HCT116 (cell line): ENCODE measurements at regions not wholly inside any gene's neighbourhood (a gene's known extent, or its start where the extent isn't known, plus 50 kb on each side); places are given as distances from the start of the nearest gene placed in this dataset.

Experiments used
- EGR1 ChIP-seq: IDR thresholded peaks from 2 replicates; pipeline ENCODE4 v1.6.1; 2012; ENCODE audit warnings: low read depth
- EZH2 ChIP-seq: fragments of 200-600 bp; sonication (generic); IDR thresholded peaks from 2 replicates; pipeline ENCODE4 v1.6.1; 2017; ENCODE audit warnings: antibody characterized with exemption, mixed run types
- EZH2phosphoT487 ChIP-seq: fragments of 200-600 bp; IDR thresholded peaks from 2 replicates; pipeline ENCODE4 v1.6.1; 2018; ENCODE audit warnings: antibody characterized with exemption, borderline replicate concordance
- POLR2A ChIP-seq: IDR thresholded peaks from 2 replicates; pipeline ENCODE4 v1.7.0; 2011; ENCODE audit warnings: borderline replicate concordance; ENCODE audit not compliant: insufficient read depth, insufficient read length; ENCODE audit errors: extremely low read depth
- POLR2AphosphoS5 ChIP-seq: IDR thresholded peaks from 2 replicates; pipeline ENCODE4 v1.6.1; 2011; ENCODE audit warnings: mild to moderate bottlenecking, low read depth, low read length, moderate library complexity
- RAD21 ChIP-seq: IDR thresholded peaks from 2 replicates; pipeline ENCODE4 v1.6.1; 2012; ENCODE audit warnings: low read depth, mild to moderate bottlenecking
- SIN3A ChIP-seq: IDR thresholded peaks from 2 replicates; pipeline ENCODE4 v1.6.1; 2012; ENCODE audit warnings: low read depth
- SP1 ChIP-seq: IDR thresholded peaks from 2 replicates; pipeline ENCODE4 v1.6.1; 2012; ENCODE audit warnings: low read depth
- YY1 ChIP-seq: IDR thresholded peaks from 2 replicates; pipeline ENCODE4 v1.6.1; 2011; ENCODE audit warnings: low read length, low read depth, moderate library complexity, mild to moderate bottlenecking; ENCODE audit not compliant: insufficient replicate concordance; ENCODE audit errors: extremely low read depth
- ZFX ChIP-seq: fragments of 450-650 bp; IDR thresholded peaks from 2 replicates; pipeline ENCODE4 v1.6.1; 2017
- ZNF274 ChIP-seq: fragments of 200-500 bp; sonication (Bioruptor generic); IDR thresholded peaks from 2 replicates; pipeline ENCODE4 v1.6.1; 2014; ENCODE audit warnings: mild to moderate bottlenecking, low read depth, low read length, inconsistent platforms
- TF ChIP-seq, protein P1 (sequence below), 3 experiments: fragments of 200-600 bp in 1 of 3; sonication (generic) in 1 of 3; IDR thresholded peaks in 2 of 3; conservative IDR thresholded peaks in 1 of 3; 2 replicates each; pipeline ENCODE4 v1.5.1; 2012 to 2017; ENCODE audit warnings: low read depth in 2 of 3, low read length in 2 of 3, antibody characterized with exemption in 1 of 3, borderline replicate concordance in 1 of 3, control low read depth in 1 of 3, mild to moderate bottlenecking in 1 of 3, mixed read lengths in 1 of 3, mixed run types in 1 of 3, moderate library complexity in 1 of 3; ENCODE audit not compliant: insufficient read depth in 1 of 3
- TF ChIP-seq, protein P2 (sequence below): IDR thresholded peaks from 2 replicates; pipeline ENCODE4 v1.6.1; 2011; ENCODE audit warnings: mild to moderate bottlenecking, low read length, moderate library complexity; ENCODE audit not compliant: insufficient replicate concordance; ENCODE audit errors: extremely low read depth
- TF ChIP-seq, protein P3 (sequence below): IDR thresholded peaks from 2 replicates; pipeline ENCODE4 v1.6.1; 2012

DNA sequence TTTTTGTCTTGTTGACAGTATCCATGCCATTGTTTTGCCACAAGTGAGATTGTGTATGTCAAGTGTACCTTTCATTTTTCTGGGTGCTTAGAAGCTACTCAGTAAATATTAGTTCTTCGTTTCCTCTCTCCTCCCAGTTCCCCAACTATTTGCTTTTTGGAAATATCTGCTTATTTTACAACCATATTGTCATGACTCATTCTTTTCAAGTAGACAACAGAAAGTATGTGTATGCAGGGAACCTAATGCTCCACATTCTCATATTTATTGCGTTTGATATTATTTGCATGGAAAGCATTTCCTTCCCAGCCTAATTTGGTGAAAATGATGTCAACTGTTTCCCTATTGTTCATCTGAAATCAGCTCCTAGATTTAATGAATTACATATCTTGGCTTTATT, 483.7 kb upstream of the RIOK2 start:
- TF ChIP-seq ZFX (no peak), ZNF274 (no peak), POLR2AphosphoS5 (no peak), SP1 (no peak), SIN3A (no peak), POLR2A (no peak), EGR1 (no peak), EZH2phosphoT487 (no peak), YY1 (no peak), EZH2 (no peak), RAD21 (no peak)
- TF ChIP-seq, protein P1, sequence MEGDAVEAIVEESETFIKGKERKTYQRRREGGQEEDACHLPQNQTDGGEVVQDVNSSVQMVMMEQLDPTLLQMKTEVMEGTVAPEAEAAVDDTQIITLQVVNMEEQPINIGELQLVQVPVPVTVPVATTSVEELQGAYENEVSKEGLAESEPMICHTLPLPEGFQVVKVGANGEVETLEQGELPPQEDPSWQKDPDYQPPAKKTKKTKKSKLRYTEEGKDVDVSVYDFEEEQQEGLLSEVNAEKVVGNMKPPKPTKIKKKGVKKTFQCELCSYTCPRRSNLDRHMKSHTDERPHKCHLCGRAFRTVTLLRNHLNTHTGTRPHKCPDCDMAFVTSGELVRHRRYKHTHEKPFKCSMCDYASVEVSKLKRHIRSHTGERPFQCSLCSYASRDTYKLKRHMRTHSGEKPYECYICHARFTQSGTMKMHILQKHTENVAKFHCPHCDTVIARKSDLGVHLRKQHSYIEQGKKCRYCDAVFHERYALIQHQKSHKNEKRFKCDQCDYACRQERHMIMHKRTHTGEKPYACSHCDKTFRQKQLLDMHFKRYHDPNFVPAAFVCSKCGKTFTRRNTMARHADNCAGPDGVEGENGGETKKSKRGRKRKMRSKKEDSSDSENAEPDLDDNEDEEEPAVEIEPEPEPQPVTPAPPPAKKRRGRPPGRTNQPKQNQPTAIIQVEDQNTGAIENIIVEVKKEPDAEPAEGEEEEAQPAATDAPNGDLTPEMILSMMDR (IDR thresholded peaks at IDR 0.05 in 2 of 3, conservative IDR thresholded peaks at IDR 0.05 in 1 of 3; ENCODE audit: borderline replicate concordance in 1 of 3, insufficient read depth in 1 of 3, low read depth in 2 of 3, low read length in 2 of 3), result no peak
- TF ChIP-seq, protein P2, sequence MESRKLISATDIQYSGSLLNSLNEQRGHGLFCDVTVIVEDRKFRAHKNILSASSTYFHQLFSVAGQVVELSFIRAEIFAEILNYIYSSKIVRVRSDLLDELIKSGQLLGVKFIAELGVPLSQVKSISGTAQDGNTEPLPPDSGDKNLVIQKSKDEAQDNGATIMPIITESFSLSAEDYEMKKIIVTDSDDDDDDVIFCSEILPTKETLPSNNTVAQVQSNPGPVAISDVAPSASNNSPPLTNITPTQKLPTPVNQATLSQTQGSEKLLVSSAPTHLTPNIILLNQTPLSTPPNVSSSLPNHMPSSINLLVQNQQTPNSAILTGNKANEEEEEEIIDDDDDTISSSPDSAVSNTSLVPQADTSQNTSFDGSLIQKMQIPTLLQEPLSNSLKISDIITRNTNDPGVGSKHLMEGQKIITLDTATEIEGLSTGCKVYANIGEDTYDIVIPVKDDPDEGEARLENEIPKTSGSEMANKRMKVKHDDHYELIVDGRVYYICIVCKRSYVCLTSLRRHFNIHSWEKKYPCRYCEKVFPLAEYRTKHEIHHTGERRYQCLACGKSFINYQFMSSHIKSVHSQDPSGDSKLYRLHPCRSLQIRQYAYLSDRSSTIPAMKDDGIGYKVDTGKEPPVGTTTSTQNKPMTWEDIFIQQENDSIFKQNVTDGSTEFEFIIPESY, result no peak
- TF ChIP-seq, protein P3, sequence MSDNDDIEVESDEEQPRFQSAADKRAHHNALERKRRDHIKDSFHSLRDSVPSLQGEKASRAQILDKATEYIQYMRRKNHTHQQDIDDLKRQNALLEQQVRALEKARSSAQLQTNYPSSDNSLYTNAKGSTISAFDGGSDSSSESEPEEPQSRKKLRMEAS, result no peak
